ENCODE measurements at regions not wholly inside any gene's neighbourhood (a gene's known extent, or its start where the extent isn't known, plus 50 kb on each side); places are given as distances from the start of the nearest gene placed in this dataset.

GRCh38 chr7:42661312-42661711 is 250.6 kb downstream of the C7orf25 start:
- BruUV-seq (replicated peaks) = no TSS peak
- POLR2A ChIA-PET = no interaction called here
- dilution Hi-C loops (cut with MboI; ENCODE audit: extremely low pct_ligation_motif_present, low sequenced_read_pairs) = no loop called here

More at GRCh38 chr7:42661312-42661711, 250.6 kb downstream of the C7orf25 start:
- no peaks in the 10 kb centered on the region for H3K9me1 ChIP-seq (replicated peaks; ENCODE audit: control insufficient read depth, extremely low read depth, insufficient read depth, low read length)
- no peaks in the 10 kb centered on the region for H3K27me3 ChIP-seq (ENCODE audit: control insufficient read depth in 2 of 2, insufficient read depth in 2 of 2, low read length in 2 of 2)
- H3K4me2 ChIP-seq (ENCODE audit: insufficient read depth, low read length) = no peak overlapping the region
- H3K79me2 ChIP-seq (ENCODE audit: control insufficient read depth, insufficient read depth, low read length) = no peaks in the 10 kb centered on the region
- H3K27ac ChIP-seq (ENCODE audit: insufficient read depth, low read depth, low read length) = no peak overlapping the region
- DNase-seq (ENCODE audit: low read depth, low spot score) (peak; percentile 61), FAIRE-seq (no peak)
- H3K4me1 ChIP-seq (ENCODE audit: control insufficient read depth, extremely low read depth, insufficient read depth, low read length) = peaks cover 3% of the 10 kb centered on the region
- no peak overlapping the region for H3K9ac ChIP-seq (replicated peaks; ENCODE audit: extremely low read depth, insufficient read depth, low read length)
- H4K20me1 ChIP-seq (replicated peaks; ENCODE audit: control insufficient read depth, extremely low read depth, insufficient read depth, low read length) = no peaks in the 10 kb centered on the region
- no peak for TF ChIP-seq POLR2AphosphoS5 (IDR thresholded peaks at IDR 0.05; ENCODE audit: insufficient read depth, low read depth, low read length)
- no peak for TF ChIP-seq EZH2 (IDR thresholded peaks at IDR 0.05; ENCODE audit: borderline replicate concordance, low read depth, low read length, severe bottlenecking)
- TF ChIP-seq, protein P1, sequence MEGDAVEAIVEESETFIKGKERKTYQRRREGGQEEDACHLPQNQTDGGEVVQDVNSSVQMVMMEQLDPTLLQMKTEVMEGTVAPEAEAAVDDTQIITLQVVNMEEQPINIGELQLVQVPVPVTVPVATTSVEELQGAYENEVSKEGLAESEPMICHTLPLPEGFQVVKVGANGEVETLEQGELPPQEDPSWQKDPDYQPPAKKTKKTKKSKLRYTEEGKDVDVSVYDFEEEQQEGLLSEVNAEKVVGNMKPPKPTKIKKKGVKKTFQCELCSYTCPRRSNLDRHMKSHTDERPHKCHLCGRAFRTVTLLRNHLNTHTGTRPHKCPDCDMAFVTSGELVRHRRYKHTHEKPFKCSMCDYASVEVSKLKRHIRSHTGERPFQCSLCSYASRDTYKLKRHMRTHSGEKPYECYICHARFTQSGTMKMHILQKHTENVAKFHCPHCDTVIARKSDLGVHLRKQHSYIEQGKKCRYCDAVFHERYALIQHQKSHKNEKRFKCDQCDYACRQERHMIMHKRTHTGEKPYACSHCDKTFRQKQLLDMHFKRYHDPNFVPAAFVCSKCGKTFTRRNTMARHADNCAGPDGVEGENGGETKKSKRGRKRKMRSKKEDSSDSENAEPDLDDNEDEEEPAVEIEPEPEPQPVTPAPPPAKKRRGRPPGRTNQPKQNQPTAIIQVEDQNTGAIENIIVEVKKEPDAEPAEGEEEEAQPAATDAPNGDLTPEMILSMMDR (IDR thresholded peaks at IDR 0.05; ENCODE audit: extremely low read depth in 1 of 2, insufficient read depth in 1 of 2, low read depth in 1 of 2, low read length in 2 of 2) = no peak
- TF ChIP-seq MYC (IDR thresholded peaks at IDR 0.05; ENCODE audit: low read depth, low read length) = no peak
- peak; percentile 70 for TF ChIP-seq JUN (IDR thresholded peaks at IDR 0.05; ENCODE audit: borderline replicate concordance, insufficient read depth, insufficient read length, low read depth)
- no peak for TF ChIP-seq GATA2 (IDR thresholded peaks at IDR 0.05; ENCODE audit: insufficient read depth, insufficient read length, low read depth, low read length)
- TF ChIP-seq MAX (IDR thresholded peaks at IDR 0.05; ENCODE audit: insufficient read depth, insufficient read length) = no peak
- TF ChIP-seq FOS (IDR thresholded peaks at IDR 0.05; ENCODE audit: borderline replicate concordance, insufficient read depth, low read length) = peak; percentile 64
- TF ChIP-seq POLR2A (IDR thresholded peaks at IDR 0.05; ENCODE audit: low read depth, low read length) = no peak
- H3K36me3 ChIP-seq (ENCODE audit: control insufficient read depth in 2 of 2, extremely low read depth in 1 of 2, insufficient read depth in 2 of 2, low read length in 2 of 2) = no peaks in the 10 kb centered on the region
- no peaks in the 10 kb centered on the region for H3K9me3 ChIP-seq (replicated peaks; ENCODE audit: control insufficient read depth, insufficient read depth, low read length)
- intact Hi-C loops (cut with micrococcal nuclease) = no loop called here
- CTCF ChIA-PET = no interaction called here
- no peak overlapping the region for H3K4me3 ChIP-seq (replicated peaks in 1 of 3; ENCODE audit: insufficient read depth in 1 of 3, low read depth in 1 of 3, low read length in 3 of 3)
- H2AFZ ChIP-seq (ENCODE audit: low read depth, low read length) = no peak overlapping the region
